GM20000 (cell line): ENCODE measurements at regions not wholly inside any gene's neighbourhood (a gene's known extent, or its start where the extent isn't known, plus 50 kb on each side); places are given as distances from the start of the nearest gene placed in this dataset.
"Not testable (repeated sequence)": the region's sequence is repeated elsewhere in the genome, so short reads cannot be mapped to it uniquely, and the experiment has no call there.

Experiments
- DNase-seq: peaks from one replicate; pipeline ENCODE4 v3.0.0; 2012; ENCODE audit warnings: low spot score
- CTCF ChIP-seq: IDR thresholded peaks from 2 replicates; pipeline ENCODE4 v1.5.1; 2012; ENCODE audit warnings: mild to moderate bottlenecking, control low read depth; ENCODE audit errors: extremely low read depth, missing control alignments

GRCh38 chrX:121365572-121366161, 318.3 kb downstream of the GLUD2 start:
- peak; percentile 1 for DNase-seq
- no peak for TF ChIP-seq CTCF

- TF ChIP-seq CTCF: no peak
- DNase-seq: no peak
Measured at GRCh38 chrX:121374471-121374870, 327.1 kb downstream of the GLUD2 start.

GRCh38 chrX:121381915-121382314, 334.5 kb downstream of the GLUD2 start:
- not testable (repeated sequence) for DNase-seq

GRCh38 chrX:121389976-121390714, 342.7 kb downstream of the GLUD2 start:
- TF ChIP-seq CTCF: no peak
- no peak for DNase-seq

- TF ChIP-seq CTCF: no peak
- DNase-seq: no peak
Measured at GRCh38 chrX:121405826-121406225, 358.4 kb downstream of the GLUD2 start.

GRCh38 chrX:121407627-121408026, 360.2 kb downstream of the GLUD2 start:
- no peak for DNase-seq
- no peak for TF ChIP-seq CTCF

- not testable (repeated sequence) for DNase-seq
Measured at GRCh38 chrX:121431514-121431913, 384.1 kb downstream of the GLUD2 start.

- no peak for DNase-seq
Measured at GRCh38 chrX:121433289-121433688, 385.9 kb downstream of the GLUD2 start.

GRCh38 chrX:121437666-121438065, 390.3 kb downstream of the GLUD2 start:
- not testable (repeated sequence) for DNase-seq

More at GRCh38 chrX:121433289-121433688, 385.9 kb downstream of the GLUD2 start:
- no peak for TF ChIP-seq CTCF
